COLO829 (cell line): ENCODE measurements at regions not wholly inside any gene's neighbourhood (a gene's known extent, or its start where the extent isn't known, plus 50 kb on each side); places are given as distances from the start of the nearest gene placed in this dataset.

Experiments
- DNase-seq: peaks from one replicate; pipeline ENCODE4 v3.0.0; 2012; ENCODE audit warnings: low spot score

GRCh38 chr22:44591146-44591790 is 93.2 kb upstream of the RTL6 start:
- no peak for DNase-seq

GRCh38 chr22:44590291-44590690 is 92.3 kb upstream of the RTL6 start:
- no peak for DNase-seq

GRCh38 chr22:44589831-44590230 is 91.8 kb upstream of the RTL6 start:
- DNase-seq: no peak

GRCh38 chr22:44588348-44588747 is 90.3 kb upstream of the RTL6 start:
- DNase-seq: no peak

- no peak for DNase-seq
Observed at GRCh38 chr22:44587737-44588310, 89.8 kb upstream of the RTL6 start.

GRCh38 chr22:44586999-44587736 is 89.1 kb upstream of the RTL6 start:
- no peak for DNase-seq

- DNase-seq: no peak
Observed at GRCh38 chr22:44586351-44586990, 88.4 kb upstream of the RTL6 start.

- no peak for DNase-seq
Observed at GRCh38 chr22:44585559-44586350, 87.7 kb upstream of the RTL6 start.

- DNase-seq: no peak
Observed at GRCh38 chr22:44584256-44584902, 86.3 kb upstream of the RTL6 start.

GRCh38 chr22:44583854-44584253 is 85.8 kb upstream of the RTL6 start:
- no peak for DNase-seq

- DNase-seq: peak; percentile 35
Observed at GRCh38 chr22:44583061-44583760, 85.2 kb upstream of the RTL6 start.

GRCh38 chr22:44582016-44582415 is 84.0 kb upstream of the RTL6 start:
- DNase-seq: no peak

- no peak for DNase-seq
Observed at GRCh38 chr22:44581096-44581435, 83.0 kb upstream of the RTL6 start.

- no peak for DNase-seq
Observed at GRCh38 chr22:44580176-44581095, 82.4 kb upstream of the RTL6 start.

GRCh38 chr22:44578516-44579230 is 80.6 kb upstream of the RTL6 start:
- DNase-seq: no peak

GRCh38 chr22:44578110-44578457 is 80.1 kb upstream of the RTL6 start:
- DNase-seq: no peak

- no peak for DNase-seq
Observed at GRCh38 chr22:44577391-44578109, 79.5 kb upstream of the RTL6 start.

GRCh38 chr22:44576311-44577260 is 78.6 kb upstream of the RTL6 start:
- DNase-seq: no peak
